ENCODE measurements at regions not wholly inside any gene's neighbourhood (a gene's known extent, or its start where the extent isn't known, plus 50 kb on each side); places are given as distances from the start of the nearest gene placed in this dataset.
A peak's percentile ranks its signal among the peaks of the same experiment; 100 is the strongest.
"Not testable (repeated sequence)": the region's sequence is repeated elsewhere in the genome, so short reads cannot be mapped to it uniquely, and the experiment has no call there.

DNA sequence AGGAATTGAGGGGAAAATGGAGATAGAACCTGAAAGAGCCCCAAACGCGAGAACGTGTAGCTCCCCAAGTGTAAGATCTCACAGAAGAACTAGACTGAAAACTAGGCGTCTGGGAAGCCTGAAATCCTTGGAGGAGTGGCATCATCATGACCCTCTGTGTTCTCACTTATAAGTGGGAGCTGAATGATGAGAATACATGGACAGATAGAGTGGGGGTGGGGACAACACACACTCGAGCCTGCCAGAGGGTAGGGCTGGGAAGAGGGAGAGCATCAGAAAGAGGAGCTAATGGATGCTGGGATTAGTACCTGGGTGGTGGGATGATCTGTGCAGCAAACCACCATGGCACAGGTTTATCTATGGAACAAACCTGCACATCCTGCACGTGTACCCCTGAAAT is 258.7 kb upstream of the NOTCH2NLA start:
- not testable (repeated sequence) for H3K4me1 ChIP-seq (ENCODE audit: control insufficient read depth, insufficient read depth, low read length, unreplicated experiment)

DNA sequence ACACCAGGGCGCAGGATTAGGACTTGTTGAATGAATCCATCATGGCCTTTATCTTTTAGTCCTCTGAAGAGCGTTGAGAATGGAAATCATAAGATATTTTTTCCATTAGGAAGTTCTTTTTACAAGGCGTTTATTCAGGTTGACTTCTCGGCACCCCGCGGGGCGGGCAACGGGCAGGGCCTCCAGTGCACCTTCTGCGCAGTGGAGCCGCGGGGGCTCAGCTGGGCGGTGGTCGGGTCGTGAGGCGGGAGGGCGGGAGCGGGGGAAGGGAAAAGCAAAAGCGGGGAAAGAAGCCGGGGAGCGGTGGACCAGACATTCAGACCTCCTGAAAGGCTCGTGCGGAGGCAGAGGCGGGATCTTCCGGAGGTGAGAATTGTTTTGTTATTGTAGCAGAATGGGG is 258.3 kb upstream of the NOTCH2NLA start:
- H3K27ac ChIP-seq (ENCODE audit: low read depth, low read length); H3K27me3 ChIP-seq (ENCODE audit: insufficient read depth, low read length); H3K79me2 ChIP-seq (ENCODE audit: control insufficient read depth, insufficient read depth, low read length, unreplicated experiment); H3K4me1 ChIP-seq (ENCODE audit: control insufficient read depth, insufficient read depth, low read length, unreplicated experiment); H2AFZ ChIP-seq (ENCODE audit: low read length, unreplicated experiment); H3K36me3 ChIP-seq (ENCODE audit: insufficient read depth, low read length): not testable (repeated sequence)
- H3K4me3 ChIP-seq (ENCODE audit: low read depth, low read length) = peak overlapping the region; percentile 47; the same call in 1 of the 2 replicates

More for the DNA sequence above, 258.7 kb upstream of the NOTCH2NLA start:
- not testable (repeated sequence) for H3K79me2 ChIP-seq (ENCODE audit: control insufficient read depth, insufficient read depth, low read length, unreplicated experiment); H3K36me3 ChIP-seq (ENCODE audit: insufficient read depth, low read length); H3K4me3 ChIP-seq (ENCODE audit: low read depth, low read length); H3K27me3 ChIP-seq (ENCODE audit: insufficient read depth, low read length); H3K27ac ChIP-seq (ENCODE audit: low read depth, low read length); H2AFZ ChIP-seq (ENCODE audit: low read length, unreplicated experiment)

DNA sequence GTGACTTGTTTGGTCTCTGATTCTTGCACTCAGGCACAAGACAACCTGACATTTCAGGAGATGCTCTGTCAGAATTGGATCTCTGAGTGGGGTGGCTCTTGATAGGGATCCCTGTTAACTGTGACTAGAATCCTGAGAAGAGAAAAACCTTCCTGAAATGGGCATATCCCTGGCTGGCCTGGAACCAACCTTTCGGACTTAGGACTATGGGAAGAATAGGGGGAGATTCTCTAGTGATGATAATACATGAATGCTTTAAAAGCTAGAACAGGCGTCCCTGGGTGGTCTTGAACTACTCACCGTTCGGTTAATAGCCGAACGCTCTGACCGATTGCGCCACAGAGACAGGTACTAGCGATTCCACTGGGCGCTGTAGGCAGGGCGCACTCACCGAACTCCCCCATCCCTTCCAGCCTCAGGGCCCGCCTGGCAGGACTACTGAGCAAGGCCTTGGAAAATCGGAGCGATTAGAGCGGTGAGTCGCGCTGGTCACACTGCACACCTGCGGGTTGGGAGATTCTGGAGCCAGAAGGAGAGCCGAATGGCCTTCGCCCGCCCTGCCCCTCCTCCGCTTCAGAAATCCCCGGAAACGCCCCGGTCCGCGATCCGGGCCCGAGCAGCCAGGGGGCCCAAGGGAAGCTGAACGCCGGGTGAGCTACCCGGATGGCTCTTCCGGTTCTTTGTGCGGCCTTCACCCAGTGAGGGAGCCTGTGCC is 257.6 kb upstream of the NOTCH2NLA start:
- not testable (repeated sequence) for H3K27ac ChIP-seq (ENCODE audit: low read depth, low read length)
- H3K4me3 ChIP-seq (ENCODE audit: low read depth, low read length) = peak overlapping the region; percentile 69

DNA sequence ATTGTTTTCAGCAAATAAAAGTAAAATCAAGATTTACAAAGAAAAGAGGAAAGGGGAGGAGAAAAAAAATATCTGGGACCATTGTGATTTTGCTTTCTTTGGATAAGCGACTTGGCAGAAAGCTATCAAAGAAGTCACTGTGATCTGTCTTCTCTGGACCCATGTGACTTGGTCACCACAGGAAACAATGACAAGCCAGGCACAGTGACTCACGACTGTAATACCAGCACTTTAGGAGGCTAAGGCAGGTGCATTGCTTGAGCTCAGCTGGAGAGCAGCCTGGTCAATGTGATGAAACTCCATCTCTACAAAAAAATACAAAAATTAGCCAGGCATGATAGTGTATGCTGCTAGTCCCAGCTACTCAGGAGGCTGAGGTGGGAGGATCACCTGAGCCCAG is 255.4 kb upstream of the NOTCH2NLA start:
- H3K27me3 ChIP-seq (ENCODE audit: insufficient read depth, low read length); H3K79me2 ChIP-seq (ENCODE audit: control insufficient read depth, insufficient read depth, low read length, unreplicated experiment); H2AFZ ChIP-seq (ENCODE audit: low read length, unreplicated experiment); H3K4me1 ChIP-seq (ENCODE audit: control insufficient read depth, insufficient read depth, low read length, unreplicated experiment); H3K27ac ChIP-seq (ENCODE audit: low read depth, low read length); H3K4me3 ChIP-seq (ENCODE audit: low read depth, low read length); H3K36me3 ChIP-seq (ENCODE audit: insufficient read depth, low read length): not testable (repeated sequence)

More for the DNA sequence above, 257.6 kb upstream of the NOTCH2NLA start:
- not testable (repeated sequence) for H3K79me2 ChIP-seq (ENCODE audit: control insufficient read depth, insufficient read depth, low read length, unreplicated experiment); H2AFZ ChIP-seq (ENCODE audit: low read length, unreplicated experiment); H3K36me3 ChIP-seq (ENCODE audit: insufficient read depth, low read length); H3K4me1 ChIP-seq (ENCODE audit: control insufficient read depth, insufficient read depth, low read length, unreplicated experiment); H3K27me3 ChIP-seq (ENCODE audit: insufficient read depth, low read length)

DNA sequence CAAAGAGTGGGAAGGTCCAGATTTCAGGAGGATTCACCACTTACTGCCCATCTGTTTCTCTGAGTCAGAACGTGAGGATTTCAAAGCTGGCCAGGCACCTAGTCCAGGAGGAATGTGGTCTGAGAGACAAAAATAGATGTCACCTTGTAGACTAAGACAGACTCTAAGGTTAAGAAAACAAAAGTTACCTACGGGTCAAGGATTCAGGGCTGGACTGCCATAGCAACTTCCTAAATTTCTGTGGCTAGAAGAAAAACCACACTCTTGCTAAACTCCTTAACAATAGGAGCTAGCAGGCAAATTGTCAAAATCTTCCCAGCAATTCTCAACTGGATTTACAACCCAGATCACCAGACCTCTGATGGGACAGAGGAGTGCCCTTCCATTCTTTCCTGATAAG is 250.4 kb upstream of the NOTCH2NLA start:
- H3K27ac ChIP-seq (ENCODE audit: low read depth, low read length); H3K4me3 ChIP-seq (ENCODE audit: low read depth, low read length); H3K79me2 ChIP-seq (ENCODE audit: control insufficient read depth, insufficient read depth, low read length, unreplicated experiment): not testable (repeated sequence)

DNA sequence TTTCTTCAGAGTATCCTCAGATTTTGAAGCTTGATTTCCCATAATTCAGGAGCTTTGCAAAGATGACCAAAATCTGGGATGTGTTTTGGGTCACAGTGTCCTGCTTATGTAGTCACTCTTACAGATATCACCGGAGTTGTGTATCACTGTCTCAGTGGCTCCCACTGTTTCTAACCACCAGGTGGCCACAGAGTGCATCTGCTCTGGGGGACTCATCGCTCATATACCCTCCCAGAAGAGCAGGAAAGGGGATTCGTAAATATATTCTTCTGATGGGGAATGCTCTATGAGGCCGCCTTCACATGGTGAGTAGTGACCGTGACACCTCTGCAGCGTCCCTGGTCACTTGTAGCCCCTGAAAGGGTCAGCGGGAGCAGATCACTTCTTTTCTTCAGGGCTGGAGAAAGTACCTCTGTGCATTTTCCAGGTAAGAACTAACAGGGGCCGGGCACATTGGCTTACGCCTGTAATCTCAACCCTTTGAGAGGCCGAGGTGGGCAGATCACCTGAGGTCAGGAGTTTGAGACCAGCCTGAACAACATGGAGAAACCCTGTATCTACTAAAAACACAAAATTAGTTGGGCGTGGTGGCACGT is 249.4 kb upstream of the NOTCH2NLA start:
- not testable (repeated sequence) for H3K4me1 ChIP-seq (ENCODE audit: control insufficient read depth, insufficient read depth, low read length, unreplicated experiment); H3K79me2 ChIP-seq (ENCODE audit: control insufficient read depth, insufficient read depth, low read length, unreplicated experiment); H3K27ac ChIP-seq (ENCODE audit: low read depth, low read length); H3K27me3 ChIP-seq (ENCODE audit: insufficient read depth, low read length); H3K36me3 ChIP-seq (ENCODE audit: insufficient read depth, low read length); H2AFZ ChIP-seq (ENCODE audit: low read length, unreplicated experiment); H3K4me3 ChIP-seq (ENCODE audit: low read depth, low read length)

More for the DNA sequence above, 250.4 kb upstream of the NOTCH2NLA start:
- H3K4me1 ChIP-seq (ENCODE audit: control insufficient read depth, insufficient read depth, low read length, unreplicated experiment); H3K36me3 ChIP-seq (ENCODE audit: insufficient read depth, low read length); H3K27me3 ChIP-seq (ENCODE audit: insufficient read depth, low read length); H2AFZ ChIP-seq (ENCODE audit: low read length, unreplicated experiment): not testable (repeated sequence)

DNA sequence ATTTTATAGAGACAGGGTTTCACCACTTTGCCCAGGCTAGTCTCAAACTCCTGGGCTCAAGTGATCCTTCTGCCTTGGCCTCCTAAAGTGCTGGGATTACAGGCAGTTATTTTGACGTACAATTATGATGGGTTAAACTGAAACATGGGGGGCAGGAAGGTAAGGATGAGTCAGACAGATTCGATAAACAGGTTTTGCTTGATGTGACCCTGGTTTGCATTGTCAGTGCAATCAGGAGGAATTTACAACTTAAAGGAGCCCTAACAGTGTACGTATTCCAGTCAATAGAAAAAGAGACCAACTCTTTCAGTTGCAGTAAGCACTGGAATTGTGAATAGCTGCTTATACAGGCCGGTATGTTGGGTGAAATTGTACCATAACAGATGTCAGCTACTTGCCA is 246.3 kb upstream of the NOTCH2NLA start:
- H3K27ac ChIP-seq (ENCODE audit: low read depth, low read length); H3K79me2 ChIP-seq (ENCODE audit: control insufficient read depth, insufficient read depth, low read length, unreplicated experiment); H3K27me3 ChIP-seq (ENCODE audit: insufficient read depth, low read length); H3K4me3 ChIP-seq (ENCODE audit: low read depth, low read length); H3K4me1 ChIP-seq (ENCODE audit: control insufficient read depth, insufficient read depth, low read length, unreplicated experiment); H3K36me3 ChIP-seq (ENCODE audit: insufficient read depth, low read length); H2AFZ ChIP-seq (ENCODE audit: low read length, unreplicated experiment): not testable (repeated sequence)

DNA sequence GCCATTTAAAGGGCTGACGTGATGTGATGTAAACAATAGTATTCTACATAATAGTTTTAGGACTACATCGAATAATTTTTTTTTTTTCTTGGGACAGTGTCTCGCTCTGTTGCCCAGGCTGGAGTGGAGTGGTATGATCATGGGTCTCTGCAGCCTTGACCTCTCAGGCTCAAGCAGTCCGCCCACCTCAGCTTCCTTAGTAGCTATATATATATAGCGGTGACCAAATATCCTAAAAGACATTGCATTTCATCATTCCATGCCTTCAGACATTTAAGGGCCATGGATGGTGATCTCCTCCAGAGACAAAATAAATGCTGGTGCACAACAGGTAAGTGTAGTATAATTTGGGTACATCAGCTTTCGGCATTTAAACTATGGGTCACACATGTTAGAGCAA is 245.4 kb upstream of the NOTCH2NLA start:
- not testable (repeated sequence) for H2AFZ ChIP-seq (ENCODE audit: low read length, unreplicated experiment); H3K27me3 ChIP-seq (ENCODE audit: insufficient read depth, low read length); H3K4me3 ChIP-seq (ENCODE audit: low read depth, low read length); H3K36me3 ChIP-seq (ENCODE audit: insufficient read depth, low read length); H3K27ac ChIP-seq (ENCODE audit: low read depth, low read length); H3K79me2 ChIP-seq (ENCODE audit: control insufficient read depth, insufficient read depth, low read length, unreplicated experiment); H3K4me1 ChIP-seq (ENCODE audit: control insufficient read depth, insufficient read depth, low read length, unreplicated experiment)

DNA sequence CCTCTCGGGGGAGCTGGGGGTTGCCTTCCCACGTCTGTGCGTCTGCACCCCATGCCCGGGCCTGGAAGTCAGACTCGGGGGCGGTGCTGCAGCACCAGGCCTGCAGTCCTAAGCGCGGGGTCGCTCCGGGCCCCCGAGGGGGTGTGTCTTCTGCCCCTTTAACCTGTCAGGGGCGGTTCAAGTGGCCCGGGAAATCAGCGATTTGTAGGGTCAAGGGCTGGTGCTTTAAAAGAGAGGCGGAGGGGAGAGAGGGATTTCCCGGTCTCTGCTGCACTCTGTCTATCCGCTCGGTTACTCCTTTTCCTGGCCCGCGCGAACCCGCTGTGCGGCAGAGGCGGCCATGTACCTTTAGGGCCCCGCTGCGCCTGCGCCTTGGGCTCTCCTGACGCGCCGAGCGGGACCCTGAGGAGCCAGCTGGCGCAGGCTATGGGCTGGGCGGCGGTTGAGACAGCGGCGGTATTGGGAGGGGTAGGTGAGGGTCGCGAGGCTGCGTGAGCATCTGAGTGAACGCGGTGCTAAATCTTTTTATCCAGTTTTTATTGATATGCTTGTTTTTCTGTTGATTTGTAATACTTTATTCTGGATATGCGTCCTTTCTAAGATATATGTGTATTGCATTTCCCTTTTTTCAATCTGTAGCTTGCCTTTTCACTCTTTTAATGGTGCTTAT is 243.5 kb upstream of the NOTCH2NLA start:
- not testable (repeated sequence) for H3K36me3 ChIP-seq (ENCODE audit: insufficient read depth, low read length); H3K79me2 ChIP-seq (ENCODE audit: control insufficient read depth, insufficient read depth, low read length, unreplicated experiment); H3K27me3 ChIP-seq (ENCODE audit: insufficient read depth, low read length); H3K27ac ChIP-seq (ENCODE audit: low read depth, low read length); H3K4me1 ChIP-seq (ENCODE audit: control insufficient read depth, insufficient read depth, low read length, unreplicated experiment)
- Histone ChIP-seq H2AFZ (ENCODE audit: low read length, unreplicated experiment) (peak overlapping the region; percentile 45), H3K4me3 (ENCODE audit: low read depth, low read length) (peak overlapping the region; percentile 69)

DNA sequence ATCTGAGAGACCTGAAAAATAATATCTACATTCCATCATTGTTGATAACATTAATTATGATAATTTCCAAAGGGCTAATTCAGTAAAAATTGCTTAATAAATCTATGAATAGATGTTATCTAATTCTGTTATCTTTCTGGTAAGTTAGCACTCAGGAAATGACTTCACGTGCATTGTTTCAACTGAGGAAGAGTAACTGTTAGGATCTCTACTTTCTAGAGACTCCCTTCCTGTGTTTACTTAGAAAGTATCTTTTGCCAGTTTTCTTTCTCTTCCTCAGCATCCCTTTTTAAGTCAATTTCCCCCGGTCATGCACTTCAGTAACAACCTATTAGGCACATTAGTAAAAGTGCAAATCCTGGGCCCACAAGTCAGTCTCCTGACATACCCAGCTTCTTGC is 231.1 kb upstream of the NOTCH2NLA start:
- H3K36me3 ChIP-seq (ENCODE audit: insufficient read depth, low read length); H3K27ac ChIP-seq (ENCODE audit: low read depth, low read length); H3K27me3 ChIP-seq (ENCODE audit: insufficient read depth, low read length); H2AFZ ChIP-seq (ENCODE audit: low read length, unreplicated experiment); H3K4me1 ChIP-seq (ENCODE audit: control insufficient read depth, insufficient read depth, low read length, unreplicated experiment); H3K79me2 ChIP-seq (ENCODE audit: control insufficient read depth, insufficient read depth, low read length, unreplicated experiment); H3K4me3 ChIP-seq (ENCODE audit: low read depth, low read length): not testable (repeated sequence)

DNA sequence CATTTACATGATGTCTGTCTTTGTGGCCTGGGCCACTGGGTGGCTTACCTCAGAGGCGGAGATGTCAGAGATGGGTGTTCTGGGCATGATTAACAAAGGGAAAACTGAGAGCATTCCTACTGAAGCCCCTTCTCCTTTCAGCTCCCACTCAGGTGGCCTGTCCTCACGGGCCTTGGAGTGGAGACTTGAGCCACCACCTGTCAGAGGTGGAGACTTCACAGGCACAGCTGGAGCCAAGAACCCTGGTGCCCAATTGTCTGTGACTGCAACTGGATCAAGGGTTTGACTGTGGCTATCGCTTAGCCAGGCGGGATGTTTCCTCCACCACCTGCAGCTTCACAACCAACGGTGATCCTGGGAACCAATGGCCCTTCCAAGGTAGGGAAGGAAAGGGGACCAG is 230.5 kb upstream of the NOTCH2NLA start:
- not testable (repeated sequence) for H2AFZ ChIP-seq (ENCODE audit: low read length, unreplicated experiment); H3K79me2 ChIP-seq (ENCODE audit: control insufficient read depth, insufficient read depth, low read length, unreplicated experiment); H3K36me3 ChIP-seq (ENCODE audit: insufficient read depth, low read length); H3K4me3 ChIP-seq (ENCODE audit: low read depth, low read length); H3K4me1 ChIP-seq (ENCODE audit: control insufficient read depth, insufficient read depth, low read length, unreplicated experiment); H3K27me3 ChIP-seq (ENCODE audit: insufficient read depth, low read length); H3K27ac ChIP-seq (ENCODE audit: low read depth, low read length)

Data from ACC112 (cell line).